ENCODE measurements at regions not wholly inside any gene's neighbourhood (a gene's known extent, or its start where the extent isn't known, plus 50 kb on each side); places are given as distances from the start of the nearest gene placed in this dataset.
"Not testable (repeated sequence)": the region's sequence is repeated elsewhere in the genome, so short reads cannot be mapped to it uniquely, and the experiment has no call there.

DNA sequence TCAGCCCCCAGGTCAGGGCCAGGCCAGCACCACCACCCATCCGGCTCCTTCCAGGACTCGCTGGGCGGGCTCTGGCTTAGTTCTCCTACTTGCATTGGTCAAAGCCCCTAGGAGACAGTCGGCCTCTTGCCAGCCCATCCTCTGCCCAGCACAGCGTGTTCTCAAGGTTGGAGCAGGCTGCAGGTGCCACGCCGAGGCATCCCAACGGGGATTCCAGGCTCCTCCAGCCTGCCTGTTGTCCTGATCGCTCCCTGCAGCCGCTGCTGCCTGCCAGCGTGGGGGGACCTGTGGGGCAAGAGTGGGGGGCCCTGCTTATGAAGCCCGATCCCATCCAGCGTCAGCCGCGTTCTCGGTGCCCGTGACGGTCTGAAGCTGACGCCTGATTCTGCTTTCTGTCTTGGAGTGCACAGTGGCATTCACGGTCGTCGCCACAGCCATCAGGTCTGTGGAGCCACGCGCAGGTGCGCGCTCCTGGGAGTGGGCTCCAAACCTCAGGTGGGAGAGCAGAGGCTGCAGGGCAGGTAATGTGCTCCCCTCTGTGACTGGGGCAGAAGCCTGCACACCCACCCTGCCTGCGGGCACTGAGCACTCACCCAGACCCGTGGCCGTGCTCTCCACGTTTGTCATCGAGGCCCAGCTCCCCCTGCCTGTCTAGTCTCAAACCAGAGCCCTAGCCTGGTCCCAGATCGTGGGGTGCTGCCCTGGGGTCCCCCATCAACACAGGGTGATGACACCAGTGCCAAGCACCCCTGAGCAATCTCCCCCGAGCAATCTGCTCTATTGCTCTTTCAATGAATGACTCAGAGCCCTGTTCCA lies 991.6 kb downstream of the BRD1 start:
- DNase-seq (ENCODE audit: low spot score) = no peak

DNA sequence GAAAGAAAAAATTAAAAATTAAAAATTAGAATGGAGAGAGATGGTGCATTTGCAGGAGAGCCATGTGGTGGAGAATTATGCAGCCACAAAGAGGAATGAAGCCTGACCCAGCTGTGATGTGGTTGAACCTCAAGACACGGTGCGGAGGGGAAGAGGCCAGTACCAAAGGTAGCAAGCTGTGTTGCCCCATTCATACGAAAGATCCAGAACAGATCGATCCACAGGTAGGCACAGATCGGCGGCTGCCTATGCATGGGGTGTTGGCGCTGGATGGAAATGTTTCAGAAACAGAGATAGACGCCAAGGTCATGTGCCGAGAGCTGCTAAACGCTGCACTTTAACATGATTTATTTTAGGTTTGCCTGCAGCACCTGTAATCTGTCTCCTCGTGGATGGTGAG lies 992.3 kb downstream of the BRD1 start:
- DNase-seq (ENCODE audit: low spot score) = no peak

DNA sequence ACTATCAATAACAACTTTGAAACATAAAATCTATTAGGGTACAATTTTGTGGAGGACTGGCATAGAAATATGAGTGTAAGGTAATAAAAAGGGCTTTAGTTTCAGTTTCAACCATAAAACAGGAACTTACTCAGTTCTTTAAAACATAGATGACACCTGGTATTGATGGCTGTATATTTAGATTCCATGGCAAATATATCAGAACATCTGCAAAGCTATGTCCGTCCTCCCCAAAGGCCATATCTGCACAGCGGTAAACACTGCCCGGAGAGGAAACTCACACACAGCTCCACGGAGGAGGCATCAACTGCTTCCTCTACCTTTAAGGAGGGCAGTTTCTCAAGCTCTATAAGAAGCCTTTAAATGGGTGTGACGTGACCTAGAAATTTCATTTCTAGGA lies 993.3 kb downstream of the BRD1 start:
- no peak for DNase-seq (ENCODE audit: low spot score)

DNA sequence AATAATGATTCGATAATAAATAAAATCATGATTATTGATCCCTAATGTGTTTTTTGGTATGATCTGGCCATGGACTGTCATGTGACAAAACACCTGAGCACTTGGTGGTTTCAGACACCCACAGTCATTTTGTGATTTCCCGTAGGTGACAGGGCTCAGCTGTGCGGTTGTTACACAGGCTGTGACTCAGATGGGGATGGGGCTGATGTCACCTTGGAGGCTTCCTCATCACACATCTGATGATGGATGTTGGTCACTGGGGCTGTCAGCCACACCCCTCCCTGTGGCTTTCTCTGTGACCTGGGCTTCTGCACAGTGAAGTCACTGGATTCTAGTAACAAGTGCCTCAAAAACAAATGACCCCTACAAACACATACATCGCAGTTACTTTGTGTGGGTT lies 995.1 kb downstream of the BRD1 start:
- DNase-seq (ENCODE audit: low spot score) = no peak

DNA sequence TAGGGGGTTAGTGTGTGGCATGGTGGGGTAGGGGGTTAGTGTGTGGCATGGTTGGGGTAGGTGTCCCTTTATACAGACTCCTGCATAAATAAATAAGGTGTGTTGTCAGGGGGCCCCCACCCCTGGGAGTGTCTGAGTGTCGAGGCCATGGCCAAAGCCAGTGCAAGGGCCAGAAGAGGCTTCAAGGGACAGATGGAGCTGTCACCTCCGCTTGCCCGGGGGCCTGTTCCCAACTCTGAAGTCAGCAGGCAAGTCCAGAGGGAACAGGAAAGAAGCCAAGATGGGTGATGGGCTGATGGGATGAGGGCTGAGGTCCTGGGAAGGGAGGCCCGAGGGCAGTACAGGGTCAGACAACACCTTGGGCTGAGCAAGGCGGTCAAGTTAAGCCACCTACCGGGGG lies 997.8 kb downstream of the BRD1 start:
- no peak for DNase-seq (ENCODE audit: low spot score)

DNA sequence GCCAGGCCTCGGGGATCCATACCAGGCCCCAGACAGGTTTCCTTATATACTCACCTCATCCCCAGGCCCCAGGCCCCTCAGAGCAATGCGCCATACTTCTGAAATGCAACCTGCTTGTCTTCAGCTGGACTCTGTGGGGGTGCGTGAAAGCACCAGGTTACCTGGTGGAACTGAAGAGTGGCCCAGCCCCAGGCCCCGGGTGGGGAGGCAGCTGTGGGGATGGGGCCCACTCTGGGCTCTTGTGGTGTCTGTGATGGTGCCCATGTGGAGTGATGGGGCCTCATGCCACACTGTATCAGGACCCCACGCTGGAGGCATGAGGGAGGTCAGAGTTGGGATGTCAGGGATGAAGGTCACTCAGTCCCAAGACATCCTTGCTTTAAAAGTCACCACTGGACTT lies 999.0 kb downstream of the BRD1 start:
- DNase-seq (ENCODE audit: low spot score) = no peak

DNA sequence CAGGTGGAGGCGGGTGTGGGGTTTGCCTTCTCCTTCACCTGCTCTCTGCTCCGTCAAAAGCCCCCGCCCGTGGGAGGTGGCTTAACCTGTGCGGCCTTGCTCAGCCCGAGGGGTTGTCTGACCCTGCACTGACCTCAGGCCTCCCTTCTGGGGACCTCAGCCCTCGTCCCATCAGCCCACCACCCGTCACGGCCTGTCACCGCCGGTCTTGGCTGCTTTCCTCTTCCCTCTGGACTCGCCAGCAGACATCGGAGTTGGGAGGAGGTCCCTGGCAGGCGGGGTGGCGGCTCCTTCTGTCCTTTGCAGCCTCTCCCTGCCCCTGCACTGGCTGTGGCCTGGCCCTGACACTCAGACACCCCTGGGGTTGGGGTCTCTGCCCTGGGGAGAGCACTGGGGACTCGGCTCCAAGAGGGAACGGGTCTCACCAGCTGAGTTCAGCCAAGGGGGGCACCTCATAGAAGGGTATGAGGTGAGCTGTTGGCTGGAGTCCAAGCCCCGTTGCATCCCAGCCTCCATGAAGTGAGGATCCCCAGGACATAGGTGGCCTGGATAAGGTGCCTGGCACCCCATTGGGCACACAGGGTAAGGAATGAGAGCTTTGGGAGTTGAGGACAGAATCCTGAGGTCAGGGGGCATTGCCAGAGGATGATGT lies 999.6 kb downstream of the BRD1 start:
- DNase-seq (ENCODE audit: low spot score) = no peak

DNA sequence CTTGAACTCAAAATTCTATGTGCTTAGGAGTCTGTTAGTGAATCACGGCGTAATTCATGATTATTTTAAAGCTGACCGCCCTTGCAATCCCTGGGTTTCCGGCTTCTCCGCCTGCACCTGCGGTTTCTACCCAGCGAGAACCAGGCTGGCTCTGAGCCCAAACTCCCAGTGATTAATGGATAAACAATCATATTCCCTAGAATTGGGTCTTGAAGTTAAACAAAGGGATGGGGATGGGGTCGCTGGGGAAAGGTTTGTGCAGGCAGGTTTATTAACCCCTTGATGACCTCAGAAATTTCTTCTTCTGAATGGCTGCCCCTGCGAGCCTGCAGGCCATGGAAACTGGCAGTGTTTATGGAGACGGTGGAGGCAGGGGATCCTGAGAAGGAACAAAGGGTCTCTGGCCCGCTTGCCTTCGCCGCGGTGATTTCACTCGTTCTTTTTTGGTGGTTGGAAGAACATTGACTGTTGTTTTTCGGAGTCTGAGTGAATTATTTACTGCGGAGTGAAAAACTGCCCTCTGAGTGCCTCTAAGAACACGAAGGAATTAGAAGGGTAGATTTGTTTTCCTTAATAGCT lies 1000.3 kb downstream of the BRD1 start:
- no peak for DNase-seq (ENCODE audit: low spot score)

DNA sequence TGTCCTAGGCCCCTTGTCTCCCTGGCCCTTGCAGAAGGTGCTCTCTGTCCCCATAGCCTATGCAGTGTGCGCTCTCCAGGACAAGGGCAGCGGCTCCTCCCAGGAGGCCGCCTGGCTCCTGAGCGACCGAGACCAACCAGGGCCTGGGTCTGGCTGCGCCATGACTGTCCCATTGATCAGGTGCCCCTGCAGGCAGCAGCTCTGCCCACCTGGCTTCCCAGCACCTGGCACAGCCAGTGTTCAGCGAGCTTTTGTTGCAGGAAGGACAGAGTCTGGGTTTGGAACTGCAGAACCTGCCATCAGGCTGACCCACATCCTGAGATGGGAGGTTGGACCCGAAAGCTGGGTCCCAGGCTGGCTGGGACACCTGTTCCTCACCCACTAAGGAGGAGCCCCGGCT lies 1001.1 kb downstream of the BRD1 start:
- no peak for DNase-seq (ENCODE audit: low spot score)

DNA sequence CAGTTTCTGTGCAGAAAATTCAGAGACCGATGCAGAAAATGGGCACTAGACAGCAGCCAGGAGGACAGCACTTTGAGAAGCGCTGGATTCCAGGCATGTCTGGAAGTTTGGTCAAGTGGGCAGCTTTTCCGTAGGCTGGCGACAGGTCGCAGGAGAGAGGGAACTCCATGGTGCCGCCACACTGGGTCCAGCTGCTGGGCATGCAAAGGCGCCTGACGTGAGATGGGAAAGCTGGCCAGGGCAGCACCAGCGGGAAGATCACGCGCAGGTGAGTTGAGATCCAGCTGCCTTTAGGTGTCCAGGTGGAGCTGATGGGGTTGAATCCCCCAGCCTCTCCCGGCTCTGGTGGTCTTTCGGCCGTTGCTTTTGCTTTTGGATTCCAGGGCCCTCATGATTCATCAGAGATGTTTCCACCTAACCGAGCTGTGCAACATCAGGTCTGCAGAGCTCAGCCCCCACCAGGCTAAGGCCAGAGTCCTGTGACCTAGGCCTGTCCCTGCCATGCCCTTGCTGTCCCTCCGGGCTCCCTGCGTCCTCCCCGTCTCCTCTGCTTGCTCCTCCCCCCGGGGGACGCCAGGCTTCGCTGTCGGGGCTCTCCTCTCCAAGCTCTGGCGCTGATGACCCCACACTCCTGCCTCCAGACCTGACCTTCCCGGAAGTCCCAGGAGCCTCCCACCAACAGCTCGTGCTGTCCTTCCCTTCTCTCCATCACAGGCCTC lies 1001.7 kb downstream of the BRD1 start:
- no peak for DNase-seq (ENCODE audit: low spot score)

DNA sequence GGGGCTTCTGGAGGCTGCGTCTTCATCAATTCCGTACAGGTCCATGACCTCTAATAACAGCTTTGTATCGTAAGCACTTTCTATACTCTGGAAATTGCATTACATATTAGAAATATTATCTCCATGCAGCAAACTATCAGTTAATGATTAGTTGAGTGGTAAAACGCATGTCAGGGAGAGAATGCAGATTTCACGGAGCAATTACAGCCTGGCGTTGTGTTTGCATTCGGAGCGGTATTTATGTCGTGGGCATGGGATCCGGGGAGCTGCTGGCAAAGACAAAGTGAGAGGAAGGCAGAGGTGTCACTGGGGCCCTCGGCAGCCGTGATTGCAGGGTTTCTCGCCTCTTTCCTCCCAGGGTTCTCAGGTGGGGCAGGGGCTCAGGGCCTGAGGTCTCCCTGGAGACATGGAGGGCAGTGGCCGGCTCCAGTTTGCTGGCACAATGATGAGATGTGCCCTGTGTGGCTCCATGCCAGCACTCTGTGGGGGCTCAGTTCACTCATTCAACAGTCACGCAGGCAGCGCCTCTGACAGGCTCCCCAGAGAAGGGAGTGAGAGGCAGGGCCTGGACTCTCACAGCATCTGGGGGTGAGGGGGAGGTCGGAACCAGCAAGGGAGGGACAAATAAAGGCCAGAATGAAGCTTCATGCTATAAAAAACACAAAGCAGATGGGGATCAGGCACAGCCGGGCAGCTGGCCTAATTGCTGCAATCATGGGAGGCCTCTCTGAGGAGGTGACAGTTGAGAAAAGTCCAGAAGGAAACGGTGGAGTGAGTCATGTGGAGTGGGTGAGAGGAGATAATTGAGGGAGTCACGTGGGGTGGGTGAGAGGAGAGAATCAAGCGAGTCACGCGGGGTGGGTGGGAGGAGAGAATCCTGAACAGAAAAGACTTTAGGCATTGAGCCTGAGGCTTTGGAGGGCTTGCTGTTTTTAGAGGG lies 1002.7 kb downstream of the BRD1 start:
- no peak for DNase-seq (ENCODE audit: low spot score)

DNA sequence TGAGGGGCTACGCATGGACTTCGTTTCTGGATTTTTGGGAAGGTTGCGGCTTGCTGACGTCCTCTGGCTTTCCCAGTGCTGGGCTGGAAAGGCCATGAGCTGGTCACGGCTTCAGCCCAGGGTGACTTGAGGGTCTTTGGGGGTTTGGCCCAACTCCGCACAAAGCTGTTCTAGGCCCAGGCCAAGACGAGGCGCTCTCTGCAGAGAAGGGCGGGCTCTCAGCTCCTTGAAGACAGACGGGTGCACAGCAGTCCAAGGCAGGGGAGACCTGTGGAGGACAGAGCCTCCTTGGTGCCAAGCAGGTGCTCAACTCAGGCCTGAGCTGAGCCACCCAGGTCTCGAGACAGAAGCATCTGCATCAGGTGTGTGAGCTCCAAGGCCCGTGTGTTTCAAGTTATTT lies 1003.7 kb downstream of the BRD1 start:
- no peak for DNase-seq (ENCODE audit: low spot score)

DNA sequence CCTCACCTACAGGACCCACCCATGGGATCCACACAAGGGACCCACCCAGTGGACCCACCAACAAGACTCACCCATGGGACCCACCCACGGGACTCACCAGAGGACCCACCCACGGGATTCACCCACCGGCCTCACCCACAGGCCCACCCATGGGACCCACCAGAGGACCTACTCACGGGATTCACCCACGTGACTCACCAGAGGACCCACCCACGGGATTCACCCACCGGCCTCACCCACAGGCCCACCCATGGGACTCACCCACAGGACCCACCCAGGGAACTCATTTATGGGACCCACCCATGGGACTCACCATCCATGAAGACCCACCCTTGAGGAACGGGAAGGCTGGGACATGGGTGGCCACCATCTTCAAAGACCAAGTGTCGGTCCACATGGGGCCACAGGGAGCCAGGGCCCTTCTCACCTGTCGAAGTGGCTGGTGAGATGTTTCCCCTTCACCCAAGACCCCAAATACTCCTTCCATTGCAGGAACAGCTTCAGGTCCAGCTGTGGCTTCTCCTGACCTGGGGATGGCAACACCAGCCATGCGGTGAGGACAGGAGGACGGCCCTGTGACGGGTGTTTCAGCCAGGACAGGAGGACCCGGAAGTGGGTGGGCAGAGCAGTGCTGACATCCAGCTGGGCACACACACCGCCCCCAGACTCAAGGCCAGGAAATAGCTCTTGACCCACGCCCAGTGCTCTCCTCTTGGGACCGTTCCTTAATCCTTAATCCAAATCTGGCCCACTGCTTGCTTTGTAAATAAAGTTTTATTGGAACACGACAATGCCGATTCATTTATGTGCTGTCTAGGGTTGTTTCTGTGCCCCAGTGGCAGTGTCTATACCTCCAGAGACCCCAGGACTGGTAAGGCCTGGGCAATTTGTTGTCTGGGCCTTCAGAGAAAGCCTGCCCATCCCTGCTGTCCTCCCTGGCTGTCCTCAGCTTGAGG lies 1005.1 kb downstream of the BRD1 start:
- DNase-seq (ENCODE audit: low spot score) = no peak

DNA sequence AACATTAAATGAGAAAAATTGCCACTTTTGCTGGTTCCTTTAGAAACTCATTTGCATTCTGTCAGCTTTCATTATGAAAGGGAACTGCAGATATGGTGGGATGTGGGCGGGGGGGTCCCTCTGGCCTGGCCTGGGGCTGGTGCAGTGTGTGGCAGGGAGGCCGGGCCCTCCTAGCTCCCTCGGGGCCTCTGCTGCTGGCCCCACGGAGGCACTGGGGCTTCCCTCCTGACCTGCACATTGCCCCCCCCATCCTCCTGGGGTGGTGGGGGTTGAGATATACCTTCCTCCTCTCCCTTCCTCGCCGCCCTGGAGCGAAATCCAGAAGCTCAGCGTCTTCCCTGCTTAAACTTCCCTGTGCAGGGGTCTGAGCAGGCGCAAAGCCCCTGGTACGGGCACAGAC lies 1005.9 kb downstream of the BRD1 start:
- DNase-seq (ENCODE audit: low spot score) = no peak

DNA sequence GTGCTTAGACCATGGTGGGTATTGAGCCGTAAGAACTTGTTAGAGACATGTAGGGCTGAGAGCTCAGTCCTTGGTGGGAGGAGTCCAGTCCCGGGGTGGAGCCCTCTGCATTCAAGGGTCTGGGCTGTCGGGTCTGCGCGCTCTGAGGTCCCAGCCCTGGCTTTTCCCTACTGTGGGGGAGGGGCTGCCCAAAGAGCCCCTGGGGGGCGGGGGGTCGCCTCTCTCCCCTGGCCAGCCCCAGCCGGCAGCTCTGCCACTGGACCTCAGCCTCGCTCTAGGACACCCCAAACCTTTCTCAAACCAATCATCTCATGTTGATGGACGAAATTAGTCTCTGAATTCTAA lies 1006.4 kb downstream of the BRD1 start:
- DNase-seq (ENCODE audit: low spot score) = no peak

DNA sequence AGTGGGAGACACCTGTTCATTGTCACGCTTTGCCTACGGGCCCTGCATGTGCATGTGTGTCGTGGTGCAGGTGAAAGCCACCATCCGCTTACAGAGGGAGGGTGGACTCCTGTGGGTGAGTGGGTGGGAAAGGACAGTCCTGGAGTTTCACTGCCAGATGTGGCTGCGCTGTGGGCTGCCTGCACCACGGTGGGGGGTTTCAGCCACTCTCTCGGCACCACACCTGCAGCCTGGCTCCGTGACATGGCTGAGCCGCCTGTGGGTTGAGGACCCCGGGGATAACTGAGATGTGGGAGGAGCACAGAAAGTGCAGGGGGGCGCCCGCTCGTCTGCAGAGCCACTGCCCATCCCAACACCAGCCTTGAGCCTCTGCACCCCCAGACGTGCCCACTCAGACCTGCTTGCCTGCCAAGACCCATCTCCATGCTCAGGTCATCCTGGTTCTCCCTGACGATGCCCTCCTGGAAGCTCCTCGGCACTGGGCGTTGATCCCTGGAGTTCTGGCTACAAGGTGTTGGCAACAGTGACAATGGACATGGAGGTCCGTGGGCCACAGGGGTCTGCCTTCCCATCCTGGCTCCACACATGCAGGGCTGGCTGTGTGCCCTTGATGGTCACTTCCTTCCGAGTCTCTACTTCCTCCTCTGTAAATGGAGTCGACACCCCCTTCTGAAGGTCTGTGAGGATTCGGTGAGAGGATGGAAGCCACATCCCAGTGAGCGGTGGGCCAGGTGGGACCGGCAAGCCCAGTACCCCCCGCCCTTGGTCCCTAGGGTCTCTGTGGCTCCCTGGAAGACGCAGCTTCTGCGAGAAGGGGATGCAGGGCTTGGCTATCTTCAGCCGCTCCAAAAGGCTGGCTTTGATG lies 1007.0 kb downstream of the BRD1 start:
- DNase-seq (ENCODE audit: low spot score) = no peak

DNA sequence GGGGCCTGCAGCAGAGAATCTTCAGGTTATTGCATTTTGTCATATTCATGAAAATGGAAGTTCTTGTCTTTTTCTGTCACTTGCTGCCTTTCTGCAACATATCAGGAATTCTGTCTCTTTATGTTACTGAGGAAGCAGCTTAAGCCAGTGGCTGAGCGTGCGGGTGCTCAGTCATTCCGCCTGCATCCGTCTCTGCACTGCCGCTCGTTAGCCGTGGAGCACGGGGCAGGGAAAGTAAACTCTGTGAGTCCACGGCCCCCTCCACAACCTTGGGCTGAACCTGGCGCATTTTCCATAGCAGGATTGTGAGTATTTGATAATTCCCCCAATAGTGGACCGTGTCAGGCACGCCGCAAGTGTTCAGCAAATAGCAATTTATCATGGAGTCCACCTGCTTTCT lies 1007.7 kb downstream of the BRD1 start:
- DNase-seq (ENCODE audit: low spot score) = no peak

DNA sequence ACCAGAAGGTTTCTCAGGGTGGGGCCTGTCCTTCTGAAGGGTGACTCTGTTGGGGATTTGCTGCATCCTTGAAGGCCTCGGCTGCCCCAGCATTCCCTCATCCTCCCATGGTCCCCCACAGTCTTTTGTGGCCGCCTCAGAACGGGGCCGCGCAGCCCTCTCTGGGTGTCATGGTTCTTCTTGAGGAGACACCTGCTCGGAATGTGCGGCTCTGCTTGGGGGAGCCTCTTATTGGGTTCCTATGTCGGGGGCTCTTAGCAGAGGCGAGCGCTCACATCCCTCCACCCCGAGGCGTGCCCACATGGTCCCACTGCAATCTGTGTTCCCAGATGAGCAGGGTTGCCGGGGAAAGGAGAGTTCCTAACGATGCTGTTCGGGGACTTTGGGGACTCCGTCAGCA lies 1008.4 kb downstream of the BRD1 start:
- DNase-seq (ENCODE audit: low spot score) = no peak

DNA sequence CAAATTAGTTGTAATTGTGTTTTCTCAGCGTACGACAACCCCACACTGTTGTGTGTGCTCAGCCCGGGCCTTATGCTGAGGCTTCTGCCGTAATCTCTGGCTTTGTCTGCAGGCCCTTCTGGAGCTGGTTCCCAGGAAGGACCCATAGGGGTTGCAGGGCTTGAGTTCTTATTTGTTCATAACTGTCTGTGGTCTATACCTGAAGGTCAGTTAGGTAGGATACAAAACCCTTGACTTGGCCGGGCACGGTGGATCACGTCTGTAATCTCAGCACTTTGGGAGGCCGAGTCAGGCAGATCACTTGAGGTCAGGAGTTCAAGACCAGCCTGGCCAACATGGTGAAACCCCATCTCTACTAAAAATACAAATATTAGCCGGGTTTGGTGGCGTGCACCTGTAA lies 1010.2 kb downstream of the BRD1 start:
- not testable (repeated sequence) for DNase-seq (ENCODE audit: low spot score)

DNA sequence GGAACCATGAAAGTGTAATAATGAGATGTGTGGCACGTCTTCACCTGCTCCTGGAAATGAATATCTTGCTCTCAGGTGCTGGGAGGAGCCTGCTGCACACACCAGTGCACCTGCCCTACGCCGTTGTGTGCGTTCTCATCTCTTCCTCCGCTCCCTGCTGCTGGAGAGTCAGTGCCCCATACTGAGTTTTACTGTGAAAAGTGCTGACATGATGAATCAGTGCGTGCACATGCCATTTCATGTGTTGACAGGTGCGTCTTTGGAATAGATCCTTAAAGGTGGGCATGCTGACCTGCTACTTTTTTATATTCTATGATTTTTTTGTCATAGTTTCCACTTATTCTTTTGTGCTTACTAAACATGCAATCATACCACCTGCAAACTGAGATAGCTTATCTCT lies 1015.8 kb downstream of the BRD1 start:
- no peak for DNase-seq (ENCODE audit: low spot score)
